H1 (cell line): ENCODE measurements at regions not wholly inside any gene's neighbourhood (a gene's known extent, or its start where the extent isn't known, plus 50 kb on each side); places are given as distances from the start of the nearest gene placed in this dataset.

Source experiments
- CHD1 ChIP-seq: IDR thresholded peaks from 2 replicates; pipeline ENCODE4 v1.6.1; 2012; ENCODE audit warnings: low read depth, low read length, improper control_type of control experiment
- CTCF ChIP-seq, 3 experiments: IDR thresholded peaks; 1 replicate in 2 of 3; 2 replicates in 1 of 3; pipeline versions ENCODE4 v1.5.1 to v1.6.1; 2011; ENCODE audit warnings: low read length in 3 of 3, mild to moderate bottlenecking in 3 of 3, inconsistent platforms in 2 of 3, low read depth in 1 of 3, moderate library complexity in 1 of 3; ENCODE audit not compliant: insufficient read depth in 1 of 3; ENCODE audit errors: control extremely low read depth in 1 of 3
- EP300 ChIP-seq, 2 experiments: IDR thresholded peaks; 1 replicate in 1 of 2; 2 replicates in 1 of 2; pipeline ENCODE4 v1.6.1; 2011 to 2012; ENCODE audit warnings: low read depth in 2 of 2, low read length in 2 of 2, mild to moderate bottlenecking in 2 of 2, borderline replicate concordance in 1 of 2, inconsistent platforms in 1 of 2, moderate library complexity in 1 of 2
- GABPA ChIP-seq: IDR thresholded peaks from 2 replicates; pipeline ENCODE4 v1.6.1; 2011; ENCODE audit warnings: mild to moderate bottlenecking, low read length, moderate library complexity, borderline replicate concordance; ENCODE audit not compliant: insufficient read depth
- NANOG ChIP-seq: IDR thresholded peaks from 2 replicates; pipeline ENCODE4 v1.6.1; 2011; ENCODE audit warnings: low read length, low read depth, mild to moderate bottlenecking, inconsistent platforms; ENCODE audit not compliant: insufficient read depth, poor library complexity, severe bottlenecking
- POLR2A ChIP-seq, 2 experiments: IDR thresholded peaks; 1 replicate in 1 of 2; 2 replicates in 1 of 2; pipeline ENCODE4 v1.6.1; 2011; ENCODE audit warnings: low read depth in 2 of 2, low read length in 2 of 2, mild to moderate bottlenecking in 2 of 2; ENCODE audit errors: control extremely low read depth in 1 of 2
- POLR2AphosphoS5 ChIP-seq: IDR thresholded peaks from 2 replicates; pipeline ENCODE4 v1.6.1; 2011; ENCODE audit warnings: low read depth, low read length
- RAD21 ChIP-seq, 2 experiments: IDR thresholded peaks in 1 of 2; conservative IDR thresholded peaks in 1 of 2; 2 replicates each; pipeline ENCODE4 v1.6.1; 2011; ENCODE audit warnings: low read depth in 2 of 2, low read length in 2 of 2, improper control_type of control experiment in 1 of 2, inconsistent platforms in 1 of 2, mild to moderate bottlenecking in 1 of 2, moderate library complexity in 1 of 2
- TEAD4 ChIP-seq: IDR thresholded peaks from 2 replicates; pipeline ENCODE4 v1.6.1; 2012; ENCODE audit warnings: low read depth, low read length, inconsistent platforms, mixed read lengths
- USF2 ChIP-seq: IDR thresholded peaks from 2 replicates; pipeline ENCODE4 v1.6.1; 2011; ENCODE audit warnings: low read length, improper control_type of control experiment
- ZNF274 ChIP-seq: IDR thresholded peaks from 2 replicates; pipeline ENCODE4 v1.7.0; 2012; ENCODE audit warnings: low read length, borderline replicate concordance; ENCODE audit errors: extremely low read depth

- no peak for TF ChIP-seq RAD21 (IDR thresholded peaks at IDR 0.05 in 1 of 2, conservative IDR thresholded peaks at IDR 0.05 in 1 of 2; ENCODE audit: low read depth in 2 of 2, low read length in 2 of 2)
- no peak for TF ChIP-seq CTCF (IDR thresholded peaks at IDR 0.05; ENCODE audit: control extremely low read depth in 1 of 3, insufficient read depth in 1 of 3, low read depth in 1 of 3, low read length in 3 of 3)
- TF ChIP-seq POLR2A (IDR thresholded peaks at IDR 0.05; ENCODE audit: control extremely low read depth in 1 of 2, low read depth in 2 of 2, low read length in 2 of 2), result no peak
- no peak for TF ChIP-seq POLR2AphosphoS5
- TF ChIP-seq USF2, result no peak
- TF ChIP-seq CHD1, result no peak
- TF ChIP-seq NANOG, result no peak
- no peak for TF ChIP-seq TEAD4
- no peak for TF ChIP-seq GABPA
- no peak for TF ChIP-seq EP300 (IDR thresholded peaks at IDR 0.05; ENCODE audit: borderline replicate concordance in 1 of 2, low read depth in 2 of 2, low read length in 2 of 2)
- TF ChIP-seq ZNF274, result no peak
Observed at GRCh38 chr2:145626301-145626700, 1106.4 kb upstream of the ZEB2 start.
